IPS-NIHi11 (cell line): ENCODE measurements at regions not wholly inside any gene's neighbourhood (a gene's known extent, or its start where the extent isn't known, plus 50 kb on each side); places are given as distances from the start of the nearest gene placed in this dataset.
A peak's percentile ranks its signal among the peaks of the same experiment; 100 is the strongest.

Experiments used
- DNase-seq: peaks from one replicate; pipeline ENCODE4 v3.0.0; 2012; ENCODE audit warnings: mixed read lengths, low spot score

- no peak for DNase-seq
Observed at GRCh38 chr6:168211681-168212080, 107.9 kb downstream of the DACT2 start.

GRCh38 chr6:168210239-168211105 lies 109.1 kb downstream of the DACT2 start:
- no peak for DNase-seq

- peak; percentile 42 for DNase-seq
Observed at GRCh38 chr6:168209420-168209819, 110.2 kb downstream of the DACT2 start.

GRCh38 chr6:168208854-168209253 lies 110.7 kb downstream of the DACT2 start:
- DNase-seq, result peak; percentile 76

GRCh38 chr6:168208402-168208801 lies 111.2 kb downstream of the DACT2 start:
- DNase-seq, result no peak

- DNase-seq, result no peak
Observed at GRCh38 chr6:168207421-168208175, 112.0 kb downstream of the DACT2 start.

- DNase-seq, result no peak
Observed at GRCh38 chr6:168206661-168207274, 112.8 kb downstream of the DACT2 start.

- no peak for DNase-seq
Observed at GRCh38 chr6:168206186-168206585, 113.4 kb downstream of the DACT2 start.

GRCh38 chr6:168201799-168202198 lies 117.8 kb downstream of the DACT2 start:
- no peak for DNase-seq

- peak; percentile 68 for DNase-seq
Observed at GRCh38 chr6:168201383-168201782, 118.2 kb downstream of the DACT2 start.

GRCh38 chr6:168200571-168201134 lies 118.9 kb downstream of the DACT2 start:
- DNase-seq, result no peak

- DNase-seq, result no peak
Observed at GRCh38 chr6:168198302-168199180, 119.5 kb upstream of the FRMD1 start.

GRCh38 chr6:168197636-168198301 lies 118.8 kb upstream of the FRMD1 start:
- DNase-seq, result no peak

- DNase-seq, result no peak
Observed at GRCh38 chr6:168196881-168197635, 118.0 kb upstream of the FRMD1 start.

GRCh38 chr6:168196385-168196860 lies 117.4 kb upstream of the FRMD1 start:
- DNase-seq, result no peak

GRCh38 chr6:168195712-168196111 lies 116.7 kb upstream of the FRMD1 start:
- no peak for DNase-seq

- no peak for DNase-seq
Observed at GRCh38 chr6:168194732-168195567, 115.9 kb upstream of the FRMD1 start.

GRCh38 chr6:168193816-168194721 lies 115.1 kb upstream of the FRMD1 start:
- DNase-seq, result peak; percentile 81
